ENCODE measurements at regions not wholly inside any gene's neighbourhood (a gene's known extent, or its start where the extent isn't known, plus 50 kb on each side); places are given as distances from the start of the nearest gene placed in this dataset.

DNA sequence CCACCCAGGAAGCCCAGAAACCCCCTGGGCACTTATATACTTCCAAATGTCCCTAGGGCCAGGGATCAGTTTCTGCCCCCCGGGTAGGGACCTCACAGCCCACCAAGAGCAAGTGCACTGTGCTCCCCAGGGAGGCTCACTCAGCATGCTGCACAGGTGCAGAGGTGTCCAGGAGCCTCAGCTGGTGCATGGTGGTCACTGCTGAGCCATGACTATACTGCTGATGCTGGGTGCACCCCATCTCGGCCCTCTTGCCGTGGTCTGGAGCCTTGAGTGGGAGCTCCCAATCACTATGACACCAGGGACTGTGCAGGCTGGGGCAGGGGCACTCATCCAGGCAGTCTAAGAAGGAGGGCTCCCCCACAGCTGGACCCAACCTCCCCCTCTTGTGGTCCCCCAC lies 617.8 kb upstream of the RAB6C start:
- no peak overlapping the region for H3K4me3 ChIP-seq (replicated peaks; ENCODE audit: low read depth, low read length)
- DNase-seq (ENCODE audit: extremely low read depth, low read depth) = no peak
- no peak for TF ChIP-seq CTCF (IDR thresholded peaks at IDR 0.05; ENCODE audit: low read depth, low read length, missing control alignments)

DNA sequence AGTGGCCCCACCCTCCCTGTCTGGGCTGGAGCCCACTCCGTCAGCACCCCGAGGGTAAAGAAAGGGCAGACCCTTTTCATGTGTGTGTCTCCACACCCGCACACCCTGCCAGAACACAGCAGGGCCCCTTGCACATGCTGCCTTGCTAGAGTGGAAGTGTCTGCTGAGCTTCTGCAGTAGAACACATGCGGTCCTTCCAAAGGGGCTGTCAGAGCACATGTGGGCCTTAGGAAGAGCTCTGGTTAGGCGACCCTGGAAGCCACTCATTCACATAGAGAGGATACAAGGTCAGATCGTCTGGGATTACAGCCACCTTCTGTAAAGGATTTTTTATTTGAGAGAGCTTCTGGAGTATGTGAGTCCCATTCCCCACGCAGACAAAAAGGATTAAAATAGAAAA lies 613.2 kb upstream of the RAB6C start:
- no peak overlapping the region for H3K4me3 ChIP-seq (replicated peaks; ENCODE audit: low read depth, low read length)
- DNase-seq (ENCODE audit: extremely low read depth, low read depth) = no peak
- TF ChIP-seq CTCF (IDR thresholded peaks at IDR 0.05; ENCODE audit: low read depth, low read length, missing control alignments) = no peak

DNA sequence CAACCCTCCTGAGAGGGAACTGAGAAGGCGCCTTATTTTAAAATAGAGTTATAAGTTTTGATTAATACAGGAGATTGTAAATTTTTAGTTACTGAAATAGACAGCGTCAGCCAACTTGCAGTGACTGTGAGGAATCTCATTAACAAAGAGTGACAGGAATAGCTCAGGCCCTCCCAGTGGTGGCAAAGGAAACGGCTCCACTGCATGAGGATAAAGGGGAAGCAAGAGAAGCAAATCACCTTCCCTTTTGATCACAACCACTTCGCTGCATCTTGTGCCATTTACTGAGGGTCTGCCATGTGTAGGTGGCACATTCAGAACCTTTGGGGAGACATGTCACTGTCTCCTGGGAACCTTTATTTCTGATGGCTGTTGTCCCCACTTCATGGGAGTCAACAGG lies 612.4 kb upstream of the RAB6C start:
- no peak overlapping the region for H3K4me3 ChIP-seq (replicated peaks; ENCODE audit: low read depth, low read length)
- TF ChIP-seq CTCF (IDR thresholded peaks at IDR 0.05; ENCODE audit: low read depth, low read length, missing control alignments) = no peak
- no peak for DNase-seq (ENCODE audit: extremely low read depth, low read depth)

DNA sequence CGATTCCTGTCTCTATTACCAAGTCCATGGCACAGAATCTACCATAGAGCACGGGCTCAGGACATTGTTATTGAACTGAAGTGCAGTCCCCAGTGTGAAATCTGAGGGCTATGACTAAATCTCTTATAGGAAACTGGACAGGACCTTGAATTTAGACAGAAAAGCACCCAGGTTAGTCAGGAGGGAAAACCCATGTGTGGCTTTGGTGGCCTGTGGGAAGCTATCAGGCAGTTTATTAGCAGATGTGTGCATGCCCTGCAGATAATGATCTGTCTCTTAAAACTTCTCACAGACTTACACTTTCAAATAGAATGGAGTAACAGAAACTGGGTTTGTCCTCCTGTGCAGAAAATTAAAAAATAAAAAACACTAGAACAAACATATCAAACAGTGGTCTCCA lies 610.0 kb upstream of the RAB6C start:
- H3K4me3 ChIP-seq (replicated peaks; ENCODE audit: low read depth, low read length) = no peak overlapping the region
- TF ChIP-seq CTCF (IDR thresholded peaks at IDR 0.05; ENCODE audit: low read depth, low read length, missing control alignments) = no peak
- no peak for DNase-seq (ENCODE audit: extremely low read depth, low read depth)

- DNase-seq (ENCODE audit: extremely low read depth, low read depth) = no peak
- no peak for TF ChIP-seq CTCF (IDR thresholded peaks at IDR 0.05; ENCODE audit: low read depth, low read length, missing control alignments)
- no peak overlapping the region for H3K4me3 ChIP-seq (replicated peaks; ENCODE audit: low read depth, low read length)
Observed at GRCh38 chr2:129374452-129374851, 605.0 kb upstream of the RAB6C start.

GRCh38 chr2:129375632-129376425 lies 603.6 kb upstream of the RAB6C start:
- DNase-seq (ENCODE audit: extremely low read depth, low read depth) = no peak
- H3K4me3 ChIP-seq (replicated peaks; ENCODE audit: low read depth, low read length) = no peak overlapping the region
- no peak for TF ChIP-seq CTCF (IDR thresholded peaks at IDR 0.05; ENCODE audit: low read depth, low read length, missing control alignments)
